CD4-positive, CD25-positive, alpha-beta regulatory T cell (primary cell): ENCODE measurements at regions not wholly inside any gene's neighbourhood (a gene's known extent, or its start where the extent isn't known, plus 50 kb on each side); places are given as distances from the start of the nearest gene placed in this dataset.

Experiments
- ATAC-seq, 2 donors: fragments of 150-1000 bp; cut with Tn5 transposase; one replicate each; pipeline ENCODE4 v1.10.0; 2021; ENCODE audit warnings: low read depth in 2 of 2, moderate number of reproducible peaks in 2 of 2, moderate library complexity in 1 of 2
- DNase-seq, 3 donors: peaks; one replicate each; pipeline versions ENCODE4 v3.0.0 to v3.0.0-alpha.2; 2012 to 2022; ENCODE audit warnings: mixed read lengths in 1 of 3
- H3K27ac ChIP-seq: one replicate; pipeline ENCODE4 v1.7.0; 2013; ENCODE audit warnings: mild to moderate bottlenecking, low read length; ENCODE audit not compliant: insufficient read depth, poor library complexity, severe bottlenecking
- H3K27me3 ChIP-seq: one replicate; pipeline ENCODE4 v1.7.0; 2013; ENCODE audit warnings: low read length; ENCODE audit not compliant: control insufficient read depth, insufficient read depth
- H3K36me3 ChIP-seq: one replicate; pipeline ENCODE4 v1.7.0; 2013; ENCODE audit warnings: mild to moderate bottlenecking, low read length, moderate library complexity; ENCODE audit not compliant: control insufficient read depth, insufficient read depth
- H3K4me1 ChIP-seq: 2 replicates; pipeline ENCODE4 v1.7.0; 2013; ENCODE audit warnings: mild to moderate bottlenecking, low read length; ENCODE audit not compliant: insufficient read depth, control insufficient read depth, poor library complexity, severe bottlenecking
- H3K4me3 ChIP-seq: one replicate; pipeline ENCODE4 v1.7.0; 2013; ENCODE audit warnings: low read depth, mild to moderate bottlenecking, low read length, moderate library complexity
- H3K9me3 ChIP-seq, 2 experiments: 1 replicate in 1 of 2; 2 replicates in 1 of 2; pipeline ENCODE4 v1.7.0; 2013; ENCODE audit warnings: low read length in 2 of 2, mild to moderate bottlenecking in 1 of 2, moderate library complexity in 1 of 2; ENCODE audit not compliant: control insufficient read depth in 2 of 2
- H3K27ac Mint-ChIP-seq, 3 donors: one replicate each; pipeline ENCODE4 v1.8.0; 2020 to 2022; ENCODE audit warnings: mild to moderate bottlenecking in 3 of 3, mixed read lengths in 3 of 3, moderate library complexity in 2 of 3
- H3K27me3 Mint-ChIP-seq: one replicate; pipeline ENCODE4 v1.8.0; 2022; ENCODE audit warnings: mild to moderate bottlenecking, mixed read lengths
- H3K36me3 Mint-ChIP-seq: one replicate; pipeline ENCODE4 v1.8.0; 2020; ENCODE audit warnings: mixed read lengths
- H3K4me1 Mint-ChIP-seq, 4 donors: one replicate each; pipeline ENCODE4 v1.8.0; 2020 to 2022; ENCODE audit warnings: mixed read lengths in 4 of 4, mild to moderate bottlenecking in 1 of 4
- H3K4me3 Mint-ChIP-seq, 4 donors: one replicate each; pipeline ENCODE4 v1.8.0; 2020 to 2022; ENCODE audit warnings: mild to moderate bottlenecking in 4 of 4, mixed read lengths in 4 of 4, moderate library complexity in 3 of 4
- H3K9me3 Mint-ChIP-seq, 7 donors: one replicate each; pipeline ENCODE4 v1.8.0; 2020 to 2022; ENCODE audit warnings: mixed read lengths in 7 of 7, mild to moderate bottlenecking in 3 of 7, moderate library complexity in 2 of 7

DNA sequence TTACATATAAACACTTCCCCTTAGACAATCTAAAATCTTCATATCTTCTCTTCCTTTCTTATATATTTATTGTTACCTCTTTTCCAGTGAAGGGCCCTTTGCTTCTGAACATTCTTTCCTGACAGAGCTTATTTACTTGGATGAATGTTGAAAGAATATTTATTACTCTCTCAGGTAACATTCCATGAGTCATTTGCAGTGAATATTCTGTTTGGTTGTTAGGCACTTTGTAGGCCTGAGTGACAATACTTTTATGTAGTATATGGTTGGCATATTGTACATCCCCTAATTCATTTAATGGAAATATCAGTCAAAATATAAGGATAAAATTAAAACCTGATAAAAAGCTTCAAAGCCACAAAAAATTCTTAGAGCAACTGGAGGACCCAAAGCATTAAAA is 260.9 kb upstream of the KCNMB2 start:
- Mint-ChIP-seq H3K9me3 (peaks cover 0 to 15% (median 8%) of the 10 kb centered on the region in 7 donors), H3K4me3 (no peak overlapping the region), H3K4me1 (no peaks in the 10 kb centered on the region), H3K36me3 (no peaks in the 10 kb centered on the region), H3K27me3 (no peaks in the 10 kb centered on the region), H3K27ac (no peak overlapping the region)
- no peak for ATAC-seq
- Histone ChIP-seq H3K27me3 (no peaks in the 10 kb centered on the region), H3K4me1 (no peaks in the 10 kb centered on the region), H3K36me3 (no peaks in the 10 kb centered on the region), H3K9me3 (peaks cover 3 to 10% of the 10 kb centered on the region in 2 experiments), H3K4me3 (no peak overlapping the region), H3K27ac (no peak overlapping the region)
- no peak for DNase-seq

GRCh38 chr3:178275793-178276192 is 260.4 kb upstream of the KCNMB2 start:
- ATAC-seq (no peak), DNase-seq (no peak)
- no peaks in the 10 kb centered on the region for H3K36me3 ChIP-seq
- H3K4me1 ChIP-seq = no peaks in the 10 kb centered on the region
- Mint-ChIP-seq H3K27me3 (no peaks in the 10 kb centered on the region), H3K36me3 (no peaks in the 10 kb centered on the region), H3K27ac (no peak overlapping the region), H3K4me1 (no peaks in the 10 kb centered on the region), H3K4me3 (no peak overlapping the region), H3K9me3 (peaks cover 0 to 18% (median 8%) of the 10 kb centered on the region in 7 donors)
- no peak overlapping the region for H3K4me3 ChIP-seq
- H3K27ac ChIP-seq = no peak overlapping the region
- H3K9me3 ChIP-seq = peaks cover 3 to 10% of the 10 kb centered on the region in 2 experiments
- H3K27me3 ChIP-seq = no peaks in the 10 kb centered on the region

- Mint-ChIP-seq H3K9me3 (peaks cover 0 to 24% (median 8%) of the 10 kb centered on the region in 7 donors), H3K27me3 (no peaks in the 10 kb centered on the region), H3K4me3 (no peak overlapping the region), H3K36me3 (no peaks in the 10 kb centered on the region), H3K27ac (peak overlapping the region in 1 of 3 donors; percentile 60), H3K4me1 (no peaks in the 10 kb centered on the region)
- Histone ChIP-seq H3K4me3 (no peak overlapping the region), H3K4me1 (no peaks in the 10 kb centered on the region), H3K27ac (no peak overlapping the region), H3K27me3 (no peaks in the 10 kb centered on the region), H3K9me3 (peaks cover 3 to 10% of the 10 kb centered on the region in 2 experiments), H3K36me3 (no peaks in the 10 kb centered on the region)
- DNase-seq (no peak), ATAC-seq (no peak)
Measured at GRCh38 chr3:178277605-178278004, 258.6 kb upstream of the KCNMB2 start.

DNA sequence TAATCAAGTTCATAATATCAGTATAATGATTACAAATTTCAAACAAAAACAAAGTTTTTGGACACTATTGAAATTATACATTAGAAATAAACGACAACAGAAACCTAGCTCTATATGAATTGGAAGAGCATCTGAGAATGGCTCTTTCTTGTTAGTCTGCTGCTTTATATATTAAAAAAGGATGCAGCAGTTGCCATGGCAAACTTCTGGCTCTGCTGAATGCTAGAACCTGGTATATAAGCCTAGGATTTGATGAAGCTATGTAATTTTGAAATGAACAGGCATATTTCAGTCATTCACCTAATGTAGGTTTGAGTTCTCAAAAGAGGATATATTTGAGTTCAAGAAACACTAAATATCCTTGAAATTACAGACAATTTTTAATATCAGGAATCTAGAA is 252.7 kb upstream of the KCNMB2 start:
- Mint-ChIP-seq H3K4me3 (no peak overlapping the region), H3K36me3 (no peaks in the 10 kb centered on the region), H3K4me1 (no peaks in the 10 kb centered on the region), H3K9me3 (peaks cover 0 to 28% (median 7%) of the 10 kb centered on the region in 7 donors), H3K27me3 (no peaks in the 10 kb centered on the region), H3K27ac (no peak overlapping the region)
- DNase-seq (no peak), ATAC-seq (no peak)
- H3K27ac ChIP-seq = no peak overlapping the region
- peaks cover 3 to 10% of the 10 kb centered on the region in 2 experiments for H3K9me3 ChIP-seq
- no peaks in the 10 kb centered on the region for H3K36me3 ChIP-seq
- H3K4me3 ChIP-seq = no peak overlapping the region
- no peaks in the 10 kb centered on the region for H3K27me3 ChIP-seq
- H3K4me1 ChIP-seq = no peaks in the 10 kb centered on the region

DNA sequence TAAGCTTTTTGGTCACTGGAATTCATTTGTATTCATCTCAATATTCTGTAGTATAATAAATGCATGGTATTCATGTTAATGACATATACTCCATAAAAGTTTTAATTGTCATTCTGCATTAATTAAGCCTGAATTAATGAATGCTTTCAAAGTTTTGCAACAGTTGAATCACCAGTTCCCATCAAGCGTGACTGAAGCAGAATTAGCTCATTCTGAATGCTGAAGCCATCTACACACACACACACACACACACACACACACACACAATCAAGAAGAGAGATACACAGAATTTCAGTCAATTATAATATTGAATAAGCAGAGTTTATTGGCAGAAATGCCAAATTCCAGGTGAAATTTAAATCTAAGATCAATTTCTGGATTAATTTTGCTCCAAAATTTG is 252.1 kb upstream of the KCNMB2 start:
- H3K9me3 ChIP-seq = peaks cover 3 to 8% of the 10 kb centered on the region in 2 experiments
- no peaks in the 10 kb centered on the region for H3K4me1 Mint-ChIP-seq
- no peaks in the 10 kb centered on the region for H3K36me3 Mint-ChIP-seq
- H3K36me3 ChIP-seq = no peaks in the 10 kb centered on the region
- H3K27me3 ChIP-seq = no peaks in the 10 kb centered on the region
- H3K4me3 ChIP-seq = no peak overlapping the region
- H3K4me3 Mint-ChIP-seq = no peak overlapping the region
- H3K9me3 Mint-ChIP-seq = peaks cover 0 to 27% (median 6%) of the 10 kb centered on the region in 7 donors
- DNase-seq = no peak
- no peak overlapping the region for H3K27ac Mint-ChIP-seq
- no peaks in the 10 kb centered on the region for H3K27me3 Mint-ChIP-seq
- no peak overlapping the region for H3K27ac ChIP-seq
- no peaks in the 10 kb centered on the region for H3K4me1 ChIP-seq
- no peak for ATAC-seq

GRCh38 chr3:178288074-178288473 is 248.2 kb upstream of the KCNMB2 start:
- H3K9me3 ChIP-seq = no peaks in the 10 kb centered on the region
- no peak overlapping the region for H3K27ac ChIP-seq
- Mint-ChIP-seq H3K36me3 (no peaks in the 10 kb centered on the region), H3K27ac (no peak overlapping the region), H3K4me1 (no peaks in the 10 kb centered on the region), H3K27me3 (no peaks in the 10 kb centered on the region), H3K9me3 (peaks cover 0 to 11% (median 3%) of the 10 kb centered on the region in 7 donors), H3K4me3 (no peak overlapping the region)
- ATAC-seq (no peak), DNase-seq (no peak)
- H3K27me3 ChIP-seq = no peaks in the 10 kb centered on the region
- no peaks in the 10 kb centered on the region for H3K36me3 ChIP-seq
- no peaks in the 10 kb centered on the region for H3K4me1 ChIP-seq
- no peak overlapping the region for H3K4me3 ChIP-seq

DNA sequence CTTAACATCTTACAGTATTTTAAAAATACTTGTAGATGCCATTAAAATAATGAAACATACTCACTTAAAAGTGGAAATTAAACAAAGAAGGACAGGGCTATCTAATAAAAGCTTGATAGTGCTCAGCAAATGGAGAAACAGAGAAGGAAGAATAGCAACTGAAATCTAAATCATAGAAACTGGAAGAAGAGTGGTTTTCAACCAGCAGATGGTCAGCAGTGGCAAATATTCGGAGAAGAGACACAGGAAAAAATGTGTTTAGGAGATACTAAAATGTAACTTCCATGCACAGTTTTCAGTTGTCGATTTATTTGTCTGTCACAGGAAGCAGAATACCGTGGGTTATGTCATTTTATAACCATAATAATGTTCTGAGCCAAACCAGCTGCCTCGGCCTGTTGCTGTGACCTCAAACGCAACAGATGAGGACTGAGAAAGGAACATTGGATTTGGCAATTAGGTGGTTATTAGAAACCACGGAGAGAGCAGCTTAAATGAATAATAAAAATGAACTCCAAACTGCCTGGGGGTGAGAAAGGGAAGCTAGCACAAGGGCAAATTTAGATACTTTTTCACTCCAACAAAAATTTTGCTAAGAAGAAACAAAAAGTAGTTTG is 246.6 kb upstream of the KCNMB2 start:
- Mint-ChIP-seq H3K4me3 (no peak overlapping the region), H3K27me3 (no peaks in the 10 kb centered on the region), H3K9me3 (peaks cover 0 to 11% (median 3%) of the 10 kb centered on the region in 7 donors), H3K4me1 (no peaks in the 10 kb centered on the region), H3K27ac (no peak overlapping the region), H3K36me3 (no peaks in the 10 kb centered on the region)
- Histone ChIP-seq H3K4me3 (no peak overlapping the region), H3K27me3 (no peaks in the 10 kb centered on the region), H3K4me1 (no peaks in the 10 kb centered on the region), H3K9me3 (no peaks in the 10 kb centered on the region), H3K36me3 (no peaks in the 10 kb centered on the region), H3K27ac (no peak overlapping the region)
- ATAC-seq (no peak), DNase-seq (no peak)

- ATAC-seq (no peak), DNase-seq (no peak)
- Histone ChIP-seq H3K27me3 (no peaks in the 10 kb centered on the region), H3K9me3 (no peaks in the 10 kb centered on the region), H3K4me3 (no peak overlapping the region), H3K36me3 (no peaks in the 10 kb centered on the region), H3K4me1 (no peaks in the 10 kb centered on the region), H3K27ac (no peak overlapping the region)
- Mint-ChIP-seq H3K36me3 (no peaks in the 10 kb centered on the region), H3K27me3 (no peaks in the 10 kb centered on the region), H3K4me3 (no peak overlapping the region), H3K4me1 (no peaks in the 10 kb centered on the region), H3K9me3 (peaks cover 0 to 9% (median 3%) of the 10 kb centered on the region in 7 donors), H3K27ac (no peak overlapping the region)
Measured at GRCh38 chr3:178291574-178292370, 244.5 kb upstream of the KCNMB2 start.
